ENCODE measurements at regions not wholly inside any gene's neighbourhood (a gene's known extent, or its start where the extent isn't known, plus 50 kb on each side); places are given as distances from the start of the nearest gene placed in this dataset.

GRCh38 chr20:22003680-22004079, 298.2 kb downstream of the PAX1 start (continued):
- no peak for TF ChIP-seq ARID4B (CRISPR knock-in tag; IDR thresholded peaks at IDR 0.05)
- TF ChIP-seq MCM2 (IDR thresholded peaks at IDR 0.05; ENCODE audit: low read depth): no peak
- no peak for TF ChIP-seq ID3 (CRISPR knock-in tag; IDR thresholded peaks at IDR 0.05)
- no peak for TF ChIP-seq ID3 (tag; IDR thresholded peaks at IDR 0.05)
- no peak for TF ChIP-seq IRF9 (tag; IDR thresholded peaks at IDR 0.05)
- no peak for TF ChIP-seq POLR2H (tag; IDR thresholded peaks at IDR 0.05; ENCODE audit: low read depth)
- TF ChIP-seq GABPA (tag; conservative IDR thresholded peaks at IDR 0.05; ENCODE audit: low read depth): no peak
- TF ChIP-seq SMAD3 (CRISPR knock-in tag; conservative IDR thresholded peaks at IDR 0.05): no peak
- TF ChIP-seq SIX5 (IDR thresholded peaks at IDR 0.05; ENCODE audit: borderline replicate concordance in 1 of 2, insufficient read depth in 1 of 2, low read depth in 1 of 2, low read length in 2 of 2): no peak

Data from K562 (cell line).